ENCODE measurements at regions not wholly inside any gene's neighbourhood (a gene's known extent, or its start where the extent isn't known, plus 50 kb on each side); places are given as distances from the start of the nearest gene placed in this dataset.

DNA sequence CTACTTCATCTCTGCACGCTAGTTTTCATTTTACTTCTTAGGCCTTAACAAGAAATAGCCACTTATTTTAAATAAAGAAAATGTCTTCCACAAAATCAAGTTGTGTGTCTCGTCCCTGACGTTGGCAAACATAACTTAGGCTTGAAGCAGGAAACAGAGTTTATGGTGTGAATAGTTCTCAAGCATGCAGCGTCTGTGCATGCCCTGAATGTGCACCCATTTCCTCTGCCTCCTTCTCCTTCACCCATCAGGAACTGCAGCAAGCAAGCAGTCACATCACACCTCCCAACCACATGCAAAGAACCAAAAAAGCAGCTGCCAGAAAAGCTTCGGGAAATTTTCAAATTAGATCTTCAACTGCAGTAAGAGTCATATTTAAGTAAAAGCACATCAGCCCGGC, 424.0 kb upstream of the IRX4 start (continued):
- TF ChIP-seq SAP30 (IDR thresholded peaks at IDR 0.05; ENCODE audit: insufficient read depth, insufficient replicate concordance, low read length) = no peak
- TF ChIP-seq KDM4A (IDR thresholded peaks at IDR 0.05; ENCODE audit: low read depth, low read length, severe bottlenecking) = no peak

Measured in H1 (cell line).